ENCODE measurements at regions not wholly inside any gene's neighbourhood (a gene's known extent, or its start where the extent isn't known, plus 50 kb on each side); places are given as distances from the start of the nearest gene placed in this dataset.

GRCh38 chr10:28812384-28813372 lies 135.4 kb downstream of the BAMBI start:
- no peak overlapping the region for H3K4me3 ChIP-seq (replicated peaks in 1 of 4; ENCODE audit: control extremely low read depth in 1 of 4, insufficient read depth in 1 of 4, low read depth in 3 of 4, low read length in 4 of 4)
- H3K9me3 ChIP-seq (ENCODE audit: control insufficient read depth, insufficient read depth, low read depth, low read length): no peaks in the 10 kb centered on the region
- no peak overlapping the region for H2AFZ ChIP-seq (ENCODE audit: low read length)
- DNase-seq (ENCODE audit: low read depth in 2 of 2): no peak
- no peaks in the 10 kb centered on the region for H3K4me1 ChIP-seq (ENCODE audit: control insufficient read depth, extremely low read depth, insufficient read depth, low read length)
- H3K27me3 ChIP-seq (ENCODE audit: control insufficient read depth, insufficient read depth, low read length): no peaks in the 10 kb centered on the region
- H3K79me2 ChIP-seq (ENCODE audit: control insufficient read depth, insufficient read depth, low read length): no peaks in the 10 kb centered on the region
- no peak overlapping the region for H3K4me2 ChIP-seq (ENCODE audit: extremely low read depth, insufficient read depth, low read length)
- no peak overlapping the region for H3K9ac ChIP-seq (ENCODE audit: insufficient read depth, low read length)
- no peak overlapping the region for H3K27ac ChIP-seq (ENCODE audit: insufficient read depth, low read length)
- H4K20me1 ChIP-seq (ENCODE audit: control insufficient read depth, extremely low read depth, insufficient read depth, low read length): no peaks in the 10 kb centered on the region
- H3K36me3 ChIP-seq (ENCODE audit: control insufficient read depth, insufficient read depth, low read length): no peaks in the 10 kb centered on the region
- TF ChIP-seq EZH2 (IDR thresholded peaks at IDR 0.05; ENCODE audit: low read length, missing control alignments) (no peak), CTCF (conservative IDR thresholded peaks at IDR 0.05 in 1 of 2, IDR thresholded peaks at IDR 0.05 in 1 of 2; ENCODE audit: low read depth in 1 of 2, low read length in 2 of 2) (no peak)

GRCh38 chr10:28815681-28816080 lies 138.4 kb downstream of the BAMBI start:
- H4K20me1 ChIP-seq (ENCODE audit: control insufficient read depth, extremely low read depth, insufficient read depth, low read length): no peaks in the 10 kb centered on the region
- H3K4me1 ChIP-seq (ENCODE audit: control insufficient read depth, extremely low read depth, insufficient read depth, low read length): no peaks in the 10 kb centered on the region
- no peaks in the 10 kb centered on the region for H3K79me2 ChIP-seq (ENCODE audit: control insufficient read depth, insufficient read depth, low read length)
- H3K27ac ChIP-seq (ENCODE audit: insufficient read depth, low read length): no peak overlapping the region
- H3K9me3 ChIP-seq (ENCODE audit: control insufficient read depth, insufficient read depth, low read depth, low read length): no peaks in the 10 kb centered on the region
- H2AFZ ChIP-seq (ENCODE audit: low read length): no peak overlapping the region
- H3K4me3 ChIP-seq (replicated peaks in 1 of 4; ENCODE audit: control extremely low read depth in 1 of 4, insufficient read depth in 1 of 4, low read depth in 3 of 4, low read length in 4 of 4): no peak overlapping the region
- TF ChIP-seq EZH2 (IDR thresholded peaks at IDR 0.05; ENCODE audit: low read length, missing control alignments) (no peak), CTCF (conservative IDR thresholded peaks at IDR 0.05 in 1 of 2, IDR thresholded peaks at IDR 0.05 in 1 of 2; ENCODE audit: low read depth in 1 of 2, low read length in 2 of 2) (no peak)
- H3K4me2 ChIP-seq (ENCODE audit: extremely low read depth, insufficient read depth, low read length): no peak overlapping the region
- no peak for DNase-seq (ENCODE audit: low read depth in 2 of 2)
- no peaks in the 10 kb centered on the region for H3K27me3 ChIP-seq (ENCODE audit: control insufficient read depth, insufficient read depth, low read length)
- H3K9ac ChIP-seq (ENCODE audit: insufficient read depth, low read length): no peak overlapping the region
- H3K36me3 ChIP-seq (ENCODE audit: control insufficient read depth, insufficient read depth, low read length): no peaks in the 10 kb centered on the region

GRCh38 chr10:28822719-28823464 lies 145.6 kb downstream of the BAMBI start:
- no peak overlapping the region for H3K4me3 ChIP-seq (replicated peaks in 1 of 4; ENCODE audit: control extremely low read depth in 1 of 4, insufficient read depth in 1 of 4, low read depth in 3 of 4, low read length in 4 of 4)

More at GRCh38 chr10:28822719-28823464, 145.6 kb downstream of the BAMBI start:
- no peaks in the 10 kb centered on the region for H4K20me1 ChIP-seq (ENCODE audit: control insufficient read depth, extremely low read depth, insufficient read depth, low read length)
- TF ChIP-seq EZH2 (IDR thresholded peaks at IDR 0.05; ENCODE audit: low read length, missing control alignments) (no peak), CTCF (conservative IDR thresholded peaks at IDR 0.05 in 1 of 2, IDR thresholded peaks at IDR 0.05 in 1 of 2; ENCODE audit: low read depth in 1 of 2, low read length in 2 of 2) (no peak)
- H3K79me2 ChIP-seq (ENCODE audit: control insufficient read depth, insufficient read depth, low read length): no peaks in the 10 kb centered on the region
- no peak for DNase-seq (ENCODE audit: low read depth in 2 of 2)
- H3K9me3 ChIP-seq (ENCODE audit: control insufficient read depth, insufficient read depth, low read depth, low read length): no peaks in the 10 kb centered on the region
- no peak overlapping the region for H3K27ac ChIP-seq (ENCODE audit: insufficient read depth, low read length)
- H3K36me3 ChIP-seq (ENCODE audit: control insufficient read depth, insufficient read depth, low read length): no peaks in the 10 kb centered on the region
- H3K9ac ChIP-seq (ENCODE audit: insufficient read depth, low read length): no peak overlapping the region
- H2AFZ ChIP-seq (ENCODE audit: low read length): no peak overlapping the region
- H3K4me1 ChIP-seq (ENCODE audit: control insufficient read depth, extremely low read depth, insufficient read depth, low read length): no peaks in the 10 kb centered on the region
- H3K27me3 ChIP-seq (ENCODE audit: control insufficient read depth, insufficient read depth, low read length): no peaks in the 10 kb centered on the region
- no peak overlapping the region for H3K4me2 ChIP-seq (ENCODE audit: extremely low read depth, insufficient read depth, low read length)

Data from fibroblast of lung (primary cell).